ENCODE measurements at regions not wholly inside any gene's neighbourhood (a gene's known extent, or its start where the extent isn't known, plus 50 kb on each side); places are given as distances from the start of the nearest gene placed in this dataset.

- no peak for TF ChIP-seq CTCF (IDR thresholded peaks at IDR 0.05 in 8 of 11, conservative IDR thresholded peaks at IDR 0.05 in 3 of 11)
- TF ChIP-seq POLR2A (IDR thresholded peaks at IDR 0.05) = no peak
Observed at GRCh38 chr3:187802928-187803259, 57.6 kb upstream of the BCL6 start.

All from spleen (tissue), 7 donors.